GM21367 (cell line): ENCODE measurements at regions not wholly inside any gene's neighbourhood (a gene's known extent, or its start where the extent isn't known, plus 50 kb on each side); places are given as distances from the start of the nearest gene placed in this dataset.
"Not testable (repeated sequence)": the region's sequence is repeated elsewhere in the genome, so short reads cannot be mapped to it uniquely, and the experiment has no call there.

Experiments used
- ATAC-seq: cut with Tn5 transposase; IDR thresholded peaks from one replicate; pipeline ENCODE4 v1.9.1; 2021; ENCODE audit not compliant: unreplicated experiment

DNA sequence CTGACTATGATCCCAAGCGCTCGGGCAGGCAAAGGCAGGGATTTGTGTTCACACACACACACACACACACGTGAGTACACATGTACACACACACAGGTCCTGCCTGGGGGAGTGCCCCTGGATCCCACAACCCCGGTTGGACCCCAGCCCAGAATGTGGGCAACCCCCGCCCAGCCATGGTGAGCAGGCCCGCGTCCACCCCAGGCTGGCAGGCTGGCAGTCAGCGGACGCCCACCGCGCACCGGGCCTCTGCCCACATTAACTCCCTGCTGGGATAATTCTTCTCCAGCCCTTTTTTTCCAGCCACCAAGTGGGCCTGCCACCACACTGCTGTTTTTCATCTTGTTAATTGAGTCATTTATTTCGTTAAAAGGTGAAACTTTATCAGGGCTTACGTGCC, 256.2 kb downstream of the BCL11B start:
- ATAC-seq, result no peak

DNA sequence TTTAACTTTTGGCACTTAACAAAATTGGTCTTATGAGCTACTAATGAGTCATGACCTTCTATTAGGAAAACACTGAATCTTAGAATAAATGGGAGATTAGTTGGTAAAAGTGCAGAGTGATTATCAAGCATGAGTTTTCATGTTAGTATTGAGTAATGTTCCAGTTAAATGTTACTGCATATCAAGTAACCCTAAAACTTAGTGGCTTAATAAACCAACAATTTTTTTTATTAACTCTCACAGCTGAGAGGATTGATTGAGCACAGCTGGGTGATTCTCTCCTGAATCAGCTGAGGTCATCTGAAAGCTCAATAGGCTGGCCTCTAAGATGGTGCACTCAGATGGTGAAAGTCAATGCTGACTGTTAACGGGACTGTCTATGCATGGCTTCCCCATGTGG, 248.6 kb downstream of the BCL11B start:
- no peak for ATAC-seq

DNA sequence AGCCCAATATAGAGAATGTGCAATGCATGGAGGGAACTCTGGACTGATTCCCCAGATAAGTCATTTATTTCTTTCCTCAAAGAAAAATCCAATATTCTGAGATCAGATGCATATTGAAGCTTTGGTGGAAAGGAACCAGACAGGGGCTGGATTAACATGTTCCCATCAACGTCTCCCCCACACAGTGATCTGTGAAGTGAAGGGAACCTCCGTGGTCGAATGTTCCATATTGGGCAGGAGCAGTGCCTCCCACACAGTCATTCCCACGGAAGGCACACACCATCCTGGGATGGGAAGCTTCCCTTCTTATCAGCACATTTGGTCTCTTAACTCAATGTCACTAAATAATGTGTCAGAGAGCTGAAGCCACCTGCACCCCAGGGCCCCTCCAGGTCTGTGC, 247.1 kb downstream of the BCL11B start:
- no peak for ATAC-seq

DNA sequence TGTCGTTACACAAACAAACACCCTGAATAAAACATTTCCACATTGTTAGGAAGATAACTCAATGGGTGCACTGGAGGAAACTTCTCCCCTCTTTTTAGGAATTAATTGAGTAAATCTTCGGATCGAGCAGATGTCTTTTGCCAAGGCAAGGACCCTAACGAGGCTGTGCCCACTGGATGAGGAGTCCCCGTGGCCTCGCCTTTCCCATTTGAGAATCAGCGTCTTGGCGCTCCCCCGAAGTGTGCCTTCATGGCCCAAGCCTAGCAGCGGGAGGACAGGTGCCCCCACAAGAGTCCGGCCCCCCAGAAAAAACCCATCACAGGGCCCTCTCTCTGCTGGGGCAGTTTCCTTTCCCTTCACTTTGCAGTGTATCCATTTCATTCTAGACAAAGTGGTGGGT, 246.6 kb downstream of the BCL11B start:
- ATAC-seq, result no peak

DNA sequence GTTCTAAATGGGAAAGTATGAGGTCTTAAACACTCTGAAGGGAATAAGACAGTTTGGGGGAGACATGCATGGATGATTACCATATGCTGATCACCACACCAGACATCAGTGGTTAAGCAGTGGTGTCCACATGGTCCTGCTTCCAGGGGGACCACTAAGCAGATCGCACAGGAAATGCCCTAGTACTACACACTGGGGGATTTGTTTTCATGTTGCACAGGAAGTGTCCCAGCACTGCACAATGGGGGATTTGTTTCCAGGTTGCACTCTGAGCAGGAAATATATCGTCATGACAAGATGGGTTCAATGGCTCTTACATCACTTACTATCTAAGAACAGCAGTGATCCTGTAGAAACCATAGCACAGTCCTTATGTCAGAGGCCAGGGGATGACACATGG, 245.5 kb downstream of the BCL11B start:
- ATAC-seq, result no peak

DNA sequence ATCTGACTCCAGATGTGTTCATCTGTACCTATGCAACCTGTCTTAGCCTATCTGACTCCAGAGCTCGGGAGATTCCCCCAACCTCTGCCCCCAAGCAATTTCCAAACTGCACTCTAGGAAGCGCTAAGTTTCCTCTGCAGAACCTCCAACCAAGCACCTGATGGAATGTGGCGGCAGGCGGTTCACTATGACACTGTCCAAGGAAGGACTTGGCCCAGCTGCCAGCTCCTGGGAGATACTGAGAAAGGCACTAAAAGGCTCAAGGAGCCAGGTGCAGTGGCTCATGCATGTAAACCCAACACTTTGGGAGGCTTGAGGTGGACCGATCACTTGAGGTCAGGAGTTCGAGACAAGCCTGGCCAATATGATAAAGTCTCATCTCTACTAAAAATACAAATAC, 244.0 kb downstream of the BCL11B start:
- ATAC-seq, result no peak

DNA sequence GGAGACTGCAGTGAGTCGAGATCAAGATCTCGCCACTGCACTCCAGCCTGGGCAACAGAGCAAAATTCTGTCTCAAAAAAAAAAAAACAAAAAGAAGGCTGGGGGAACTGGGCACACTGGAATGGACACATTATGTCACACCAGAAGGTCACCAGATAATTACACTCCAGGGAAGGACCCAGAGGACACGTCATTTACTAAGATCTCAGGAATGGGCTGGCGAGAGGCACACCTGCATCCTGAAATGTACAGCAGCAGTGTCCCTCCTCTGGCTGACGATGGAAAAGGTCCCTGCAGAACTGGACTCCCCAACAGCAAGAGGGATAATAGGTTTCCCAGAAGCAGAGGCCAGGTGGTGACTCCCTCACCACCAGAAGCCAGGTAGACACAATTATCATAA, 243.5 kb downstream of the BCL11B start:
- no peak for ATAC-seq

DNA sequence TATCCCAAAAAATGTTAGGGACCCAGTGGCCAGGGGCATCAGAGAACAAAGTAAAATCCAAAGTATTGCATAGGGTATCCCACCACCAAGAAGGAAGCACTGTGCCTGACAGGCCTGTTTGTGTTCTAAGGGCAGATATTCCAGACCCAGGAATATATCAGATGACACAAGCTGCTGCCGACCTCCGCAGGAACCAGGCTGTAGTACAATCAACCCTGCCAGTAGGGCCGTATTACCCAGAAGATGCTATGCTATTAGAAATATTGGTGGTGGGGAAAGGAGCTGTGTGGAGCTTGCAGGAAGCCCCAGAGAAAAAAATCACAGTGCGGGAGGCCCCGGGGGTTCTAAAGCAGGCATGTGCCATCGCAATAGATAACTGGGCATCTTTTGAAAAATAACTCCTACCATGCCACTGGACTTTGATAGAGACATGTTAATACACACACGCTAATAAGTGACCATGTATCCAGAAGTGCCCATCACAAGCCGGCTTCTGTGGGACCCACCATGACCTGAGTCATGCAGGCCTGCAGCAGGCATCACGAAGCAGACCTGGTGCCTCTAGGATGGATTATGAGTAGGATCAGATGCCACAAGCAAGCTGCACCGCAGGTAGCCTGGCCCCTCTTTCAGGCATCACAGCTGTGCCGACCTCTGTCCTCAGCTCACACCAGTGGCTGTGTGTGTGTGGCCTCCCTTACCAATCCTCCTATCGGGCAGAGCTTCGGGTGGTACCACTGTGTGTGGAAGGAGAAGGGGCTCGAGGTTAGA, 242.7 kb downstream of the BCL11B start:
- no peak for ATAC-seq

DNA sequence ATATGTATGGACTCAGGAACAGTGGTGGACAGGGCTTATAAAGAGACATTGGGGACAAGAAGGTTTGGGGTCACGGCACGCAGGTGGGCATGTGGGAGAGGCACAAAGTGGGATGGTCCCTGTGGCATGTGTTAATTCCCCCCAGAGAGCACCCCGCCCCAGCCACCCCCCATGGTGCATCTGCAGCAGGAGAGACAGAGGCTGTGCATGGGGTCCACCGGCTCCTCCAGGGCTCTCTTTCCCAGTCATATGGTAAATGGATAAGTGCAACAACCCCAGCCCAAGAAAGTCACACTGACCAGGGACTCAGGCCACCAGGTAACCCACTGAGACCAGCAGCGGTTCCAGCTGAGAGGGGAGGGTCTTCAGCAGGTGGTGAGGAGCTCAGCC, 242.1 kb downstream of the BCL11B start:
- no peak for ATAC-seq

DNA sequence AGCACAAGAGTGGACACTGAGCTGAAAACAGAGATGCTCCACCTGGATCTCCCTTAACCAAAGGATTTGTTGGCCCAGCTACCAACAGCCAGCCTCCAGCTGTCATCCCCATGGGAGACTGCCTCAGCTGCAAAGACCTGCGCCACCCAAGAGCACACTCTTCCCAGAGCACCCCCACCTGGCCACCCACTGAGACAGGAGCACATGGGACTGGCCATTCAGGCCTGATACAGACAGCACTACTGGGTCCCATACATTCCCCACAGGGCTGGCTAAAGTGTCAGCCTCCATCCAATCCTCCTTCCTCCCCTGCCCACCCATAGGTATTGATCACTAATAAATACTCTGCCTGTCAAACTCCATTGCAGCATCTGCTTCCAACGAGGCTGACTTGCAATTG, 241.5 kb downstream of the BCL11B start:
- no peak for ATAC-seq

DNA sequence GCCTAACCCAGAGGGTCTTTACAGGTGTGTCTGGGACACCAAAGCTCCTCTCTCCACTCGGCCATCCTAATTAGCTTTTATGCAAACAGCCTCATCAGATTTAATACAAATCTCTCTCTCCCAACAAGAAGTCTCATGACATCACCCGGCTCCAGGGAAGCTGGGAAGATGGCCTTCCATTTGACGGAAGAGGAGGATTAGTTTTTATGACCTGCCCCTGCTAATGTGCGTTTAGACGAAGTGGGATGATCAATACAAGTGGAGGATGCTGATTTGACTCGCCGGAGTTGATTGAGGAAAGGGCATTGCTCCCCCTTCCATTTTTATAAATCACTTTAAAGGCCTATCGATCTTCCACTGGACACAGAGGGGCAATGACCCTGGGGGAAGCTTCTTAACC, 239.2 kb downstream of the BCL11B start:
- no peak for ATAC-seq

DNA sequence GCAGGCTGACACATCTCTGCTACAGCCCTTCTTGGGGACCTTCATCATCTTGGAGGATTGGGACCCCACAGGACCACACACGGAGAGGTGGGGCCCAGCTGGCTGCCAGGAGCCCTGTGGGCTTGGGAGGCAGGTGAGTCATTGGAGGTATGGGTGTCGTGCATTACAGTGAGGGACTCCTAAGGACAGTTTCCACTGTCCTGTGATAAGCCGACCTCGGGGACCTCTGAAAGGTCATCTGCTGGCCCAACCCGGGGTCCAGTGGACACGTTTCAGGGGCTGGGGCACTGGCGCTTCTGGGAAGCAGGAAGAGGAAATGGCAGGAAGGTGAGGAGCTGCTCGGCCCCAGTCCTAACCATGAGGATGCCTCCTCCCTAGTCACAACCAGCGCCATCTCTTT, 238.0 kb downstream of the BCL11B start:
- ATAC-seq, result no peak

DNA sequence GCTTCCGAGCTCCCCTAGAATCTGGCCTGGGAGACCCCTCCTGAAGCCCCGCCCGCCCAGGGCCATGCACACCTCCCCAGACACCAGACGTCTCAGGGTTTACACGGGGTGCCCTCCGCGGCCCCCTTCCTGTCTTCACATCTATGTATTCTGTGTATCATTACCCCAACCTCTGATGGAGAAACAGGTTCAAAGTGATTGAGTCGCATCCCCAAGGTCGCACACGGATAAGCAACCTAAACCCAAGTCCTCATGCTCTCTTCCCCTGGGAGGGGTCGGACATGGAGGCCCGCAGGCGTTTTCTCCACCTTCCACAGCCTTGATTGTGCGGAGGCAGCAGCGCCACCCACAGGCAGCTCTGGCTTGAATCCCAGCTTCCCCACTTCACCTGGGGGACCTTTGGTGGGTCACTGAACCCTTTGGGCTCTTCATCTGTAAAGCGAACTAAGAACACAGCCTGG, 237.3 kb downstream of the BCL11B start:
- no peak for ATAC-seq

DNA sequence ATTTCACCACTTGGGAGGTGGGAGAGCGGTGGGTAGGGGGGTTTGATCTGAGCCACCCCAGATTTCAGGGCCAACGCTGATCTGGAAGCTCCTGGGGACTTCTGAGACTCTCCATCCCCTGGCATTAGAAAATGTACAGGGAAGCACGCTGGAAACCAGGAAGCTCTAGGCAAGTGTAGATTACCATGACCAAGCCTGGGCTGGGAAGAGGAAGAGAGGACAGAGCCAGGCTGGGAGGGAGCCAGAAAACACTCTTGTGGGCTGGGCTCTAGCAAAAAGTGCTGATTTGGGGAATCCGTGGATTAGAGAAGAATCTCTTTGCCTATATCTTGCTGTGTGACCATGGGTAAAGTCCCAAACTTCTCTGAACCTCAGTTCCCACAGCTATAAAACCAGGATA, 236.7 kb downstream of the BCL11B start:
- ATAC-seq, result no peak

DNA sequence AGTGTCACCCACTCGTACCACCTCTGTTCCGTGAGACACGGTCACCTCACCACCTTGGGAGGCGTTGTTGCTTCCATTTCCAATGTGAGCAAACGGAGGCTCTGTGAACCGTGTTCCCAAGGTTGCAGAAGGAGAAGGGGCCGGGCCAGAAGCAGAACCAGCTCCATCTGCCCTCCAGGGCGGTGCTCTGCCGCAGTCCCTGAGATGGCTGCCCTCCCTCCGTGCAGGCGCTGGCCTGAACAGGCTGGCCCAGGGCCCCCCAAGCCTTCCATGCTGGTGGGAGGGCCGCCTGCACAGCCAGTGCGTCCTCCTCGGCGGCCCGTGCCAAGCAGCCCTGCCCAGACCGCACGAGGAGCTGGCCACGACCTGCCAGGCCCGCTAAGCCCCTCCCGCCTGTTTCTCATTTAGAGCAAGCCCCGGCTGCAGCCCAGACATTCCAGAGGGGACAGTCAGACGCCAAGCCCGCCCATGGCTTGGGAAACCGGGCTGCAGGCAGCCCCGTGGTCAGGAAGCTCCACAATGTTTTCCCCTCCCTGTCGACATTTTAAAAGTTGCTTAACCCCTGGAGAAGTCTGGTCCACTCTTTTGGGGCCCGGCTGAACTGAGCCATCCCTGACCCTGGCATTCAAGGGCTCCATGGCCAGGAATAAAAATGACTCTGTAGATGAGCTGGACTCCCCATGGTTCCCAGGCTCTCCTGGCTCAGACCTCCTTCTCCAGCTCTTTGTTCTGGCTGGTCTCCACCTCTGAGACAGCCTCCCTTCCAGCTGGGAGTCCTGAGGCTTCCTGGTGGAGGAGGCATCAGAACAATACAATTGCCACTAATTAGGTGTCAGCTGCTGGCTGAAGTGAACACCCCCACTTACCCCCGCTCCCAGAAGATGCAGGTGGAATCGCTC, 236.0 kb downstream of the BCL11B start:
- ATAC-seq, result no peak

DNA sequence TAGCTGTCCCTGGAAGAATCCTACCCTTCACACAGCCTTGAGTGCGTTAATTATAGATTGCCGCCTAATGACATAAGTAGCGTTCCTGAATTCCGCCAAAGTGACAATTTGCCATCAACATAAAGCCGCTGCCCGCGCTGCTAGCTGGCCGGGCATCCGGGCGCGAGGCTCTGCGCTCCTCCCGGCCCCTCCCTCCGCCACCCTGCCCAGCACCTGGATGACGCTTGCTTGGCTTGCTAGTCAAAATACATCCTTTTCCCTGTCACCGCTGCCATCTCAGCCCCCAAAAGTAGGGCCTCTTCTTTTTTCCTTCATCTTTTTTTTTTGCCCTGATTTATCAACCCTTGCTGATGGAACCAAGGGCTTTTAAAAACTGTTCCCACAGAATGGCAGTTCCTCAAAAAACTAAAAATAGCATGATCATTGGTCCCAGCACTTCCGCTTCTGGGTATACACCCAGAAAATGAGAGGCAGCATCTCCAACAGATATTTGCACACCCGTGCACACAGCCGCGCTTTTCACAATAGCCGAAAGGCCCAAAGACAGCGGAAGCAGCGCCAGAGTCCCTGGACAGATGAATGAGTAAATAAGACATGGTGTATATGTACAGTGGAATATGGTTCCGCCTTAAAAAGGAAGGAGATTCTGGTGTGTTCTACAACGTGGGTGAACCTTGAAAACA, 235.2 kb downstream of the BCL11B start:
- ATAC-seq, result no peak

DNA sequence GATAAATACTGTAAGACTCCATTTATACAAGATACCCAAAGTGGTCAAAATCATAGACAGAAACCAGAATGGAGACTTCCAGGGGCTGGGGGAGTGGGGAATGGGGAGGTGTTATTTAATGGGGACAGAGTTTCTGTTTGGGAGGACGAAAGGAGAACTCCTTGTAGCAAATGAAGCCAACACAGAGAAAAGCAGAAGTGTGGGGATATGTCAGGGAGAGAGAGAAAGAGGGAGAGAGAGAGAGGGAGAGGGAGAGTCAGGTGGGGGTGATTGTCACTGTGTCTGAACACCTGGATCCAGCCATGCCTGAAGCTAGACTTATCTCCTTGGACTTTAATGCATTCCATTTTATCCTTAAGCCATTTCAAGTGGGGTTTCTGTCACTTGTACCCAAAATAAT, 234.7 kb downstream of the BCL11B start:
- not testable (repeated sequence) for ATAC-seq

DNA sequence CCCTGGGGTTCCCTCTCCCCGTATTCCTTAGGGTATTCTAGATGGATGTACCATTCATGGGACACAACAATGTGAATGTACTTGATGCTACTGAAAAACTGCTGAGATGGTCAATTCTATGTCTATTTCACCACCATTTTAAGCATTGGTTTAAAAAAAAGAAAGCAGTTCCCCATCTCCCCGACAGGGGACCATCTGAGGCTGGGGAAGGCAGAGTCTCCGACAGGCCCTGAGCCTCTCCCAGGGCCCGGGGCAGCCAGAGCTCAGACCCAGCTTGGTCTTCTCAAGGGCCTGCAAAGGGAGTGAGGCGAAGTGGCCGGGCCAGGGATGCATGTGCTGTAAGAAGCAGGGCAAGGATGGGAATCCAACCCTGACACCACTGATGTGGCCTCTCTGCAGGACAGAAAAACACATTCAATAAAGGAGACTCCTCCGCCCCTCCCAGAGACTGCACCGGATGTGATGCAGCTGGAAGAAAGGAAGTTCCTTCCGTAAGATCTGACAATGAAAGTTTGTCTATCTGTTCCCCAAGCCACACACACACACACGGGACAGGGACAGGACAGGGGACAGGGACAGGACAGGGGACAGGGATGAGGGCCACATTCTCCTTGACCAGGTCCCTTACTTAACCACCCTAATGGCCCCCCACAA, 234.1 kb downstream of the BCL11B start:
- no peak for ATAC-seq

DNA sequence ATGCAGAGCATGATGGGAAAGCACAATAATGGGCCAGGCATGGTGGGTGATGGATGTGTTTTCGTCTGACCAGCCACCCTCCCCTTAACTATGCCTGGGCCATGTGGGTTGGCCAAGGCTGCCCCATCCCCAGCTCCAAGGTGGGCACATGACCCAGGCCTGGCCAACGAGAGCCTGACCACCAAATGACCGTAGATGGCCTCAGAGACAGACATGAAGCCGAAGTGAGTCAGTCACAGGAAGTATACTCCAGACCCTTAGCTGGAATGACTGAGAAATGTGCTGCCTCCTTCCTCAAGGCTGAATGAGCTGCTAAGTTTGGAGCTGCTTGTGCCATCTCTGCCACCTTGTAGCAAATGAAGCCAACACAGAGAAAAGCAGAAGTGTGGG, 233.6 kb downstream of the BCL11B start:
- no peak for ATAC-seq

DNA sequence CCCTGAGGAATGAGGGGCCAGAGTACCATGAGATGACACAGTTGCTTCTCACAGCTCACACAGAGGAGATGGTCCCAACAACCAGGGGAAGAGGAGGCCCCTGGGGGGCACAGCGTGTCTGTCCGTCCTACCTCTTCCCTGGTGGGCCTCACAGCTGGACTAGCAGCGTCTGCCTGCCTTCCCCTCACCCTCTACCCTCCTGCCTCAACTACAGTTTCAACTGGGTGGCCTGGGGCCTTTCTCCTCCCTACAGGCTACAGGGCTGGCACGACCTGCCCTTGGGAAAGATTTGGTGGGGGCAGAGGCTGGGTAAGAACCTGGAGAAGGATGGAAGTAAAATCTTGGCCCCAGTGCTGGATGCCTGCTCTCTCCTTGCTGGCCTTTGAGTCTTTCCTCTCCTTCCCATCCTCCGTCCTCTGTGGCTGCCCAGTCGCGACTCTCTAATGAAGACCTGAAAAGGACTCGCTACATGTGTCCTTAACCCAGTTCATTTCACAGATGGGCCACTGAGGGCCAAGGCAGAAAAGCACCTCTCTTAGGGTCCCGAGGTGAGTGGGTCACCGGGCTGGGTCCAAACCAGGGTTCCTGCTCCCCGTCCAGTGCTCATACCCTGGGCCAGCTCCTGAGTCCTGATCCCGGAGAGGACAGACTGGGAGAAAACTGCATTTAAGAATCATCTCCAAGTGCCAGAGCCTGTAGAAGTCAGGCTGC, 232.5 kb downstream of the BCL11B start:
- no peak for ATAC-seq

DNA sequence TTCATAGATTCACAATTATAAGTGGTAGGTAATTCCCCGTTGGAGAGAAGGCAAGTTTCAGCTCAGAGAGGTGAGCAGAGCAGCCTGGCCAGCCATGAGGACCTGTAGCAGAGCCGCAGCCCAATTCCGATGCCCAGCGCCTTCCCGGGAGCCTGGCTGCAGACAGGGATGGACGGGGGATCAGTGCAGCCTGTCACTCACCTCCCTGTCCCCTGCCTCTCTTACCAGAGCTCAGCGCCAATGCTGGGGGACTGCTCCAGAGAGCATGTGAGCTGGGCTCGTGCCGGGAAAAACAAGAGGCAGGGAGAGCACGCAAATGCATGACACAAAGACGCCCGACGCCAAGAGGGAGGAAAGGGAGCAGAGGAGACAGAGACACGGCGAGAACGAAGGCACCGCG, 231.9 kb downstream of the BCL11B start:
- no peak for ATAC-seq
